ENCODE measurements at regions not wholly inside any gene's neighbourhood (a gene's known extent, or its start where the extent isn't known, plus 50 kb on each side); places are given as distances from the start of the nearest gene placed in this dataset.

DNA sequence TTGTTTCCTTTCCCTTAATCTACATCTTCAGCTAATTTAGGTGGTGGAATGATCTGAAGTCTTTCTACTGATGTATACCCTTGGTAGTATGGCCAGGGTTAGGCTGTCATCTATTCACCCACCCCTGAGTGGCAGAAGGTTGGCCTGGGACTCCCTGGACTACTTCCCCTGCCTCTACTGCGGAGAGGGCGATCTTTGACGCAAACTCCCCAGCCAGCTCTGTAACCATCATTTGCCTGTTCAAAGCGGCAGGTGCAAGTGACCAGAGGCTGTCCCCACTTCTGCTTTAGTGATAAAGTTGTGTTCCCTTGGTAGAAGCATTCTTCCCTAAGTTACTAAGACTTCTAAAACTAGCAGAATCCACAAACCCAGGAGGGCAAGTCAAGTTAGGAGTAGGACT is 70.8 kb upstream of the UNC5B start:
- DNase-seq (ENCODE audit: low read depth in 2 of 2), result no peak

- no peak for DNase-seq (ENCODE audit: low read depth in 2 of 2)
These were observed 69.2 kb upstream of the UNC5B start for GRCh38 chr10:71143170-71143569.

GRCh38 chr10:71143610-71144009 is 68.8 kb upstream of the UNC5B start:
- no peak for DNase-seq (ENCODE audit: low read depth in 2 of 2)

DNA sequence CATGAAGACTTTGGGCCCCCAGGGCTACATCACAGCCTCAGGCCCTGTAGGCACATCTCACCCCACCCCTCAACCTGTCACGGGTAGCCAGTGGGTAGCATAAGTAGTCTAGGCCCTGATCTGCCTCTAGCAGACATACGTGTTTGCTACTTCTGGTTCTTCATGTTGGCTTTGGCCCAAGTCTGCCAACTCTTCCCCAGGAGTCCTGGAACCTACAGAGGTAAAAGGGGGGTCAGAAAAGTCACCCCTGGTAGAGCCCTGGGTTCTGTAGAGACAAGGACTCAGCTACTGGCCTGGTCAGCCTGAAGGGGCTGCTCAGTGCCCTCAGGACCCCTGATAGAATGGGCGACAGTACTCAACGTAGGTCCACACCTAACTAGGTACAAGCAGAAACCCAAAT is 67.5 kb upstream of the UNC5B start:
- DNase-seq (ENCODE audit: low read depth in 2 of 2), result no peak

DNA sequence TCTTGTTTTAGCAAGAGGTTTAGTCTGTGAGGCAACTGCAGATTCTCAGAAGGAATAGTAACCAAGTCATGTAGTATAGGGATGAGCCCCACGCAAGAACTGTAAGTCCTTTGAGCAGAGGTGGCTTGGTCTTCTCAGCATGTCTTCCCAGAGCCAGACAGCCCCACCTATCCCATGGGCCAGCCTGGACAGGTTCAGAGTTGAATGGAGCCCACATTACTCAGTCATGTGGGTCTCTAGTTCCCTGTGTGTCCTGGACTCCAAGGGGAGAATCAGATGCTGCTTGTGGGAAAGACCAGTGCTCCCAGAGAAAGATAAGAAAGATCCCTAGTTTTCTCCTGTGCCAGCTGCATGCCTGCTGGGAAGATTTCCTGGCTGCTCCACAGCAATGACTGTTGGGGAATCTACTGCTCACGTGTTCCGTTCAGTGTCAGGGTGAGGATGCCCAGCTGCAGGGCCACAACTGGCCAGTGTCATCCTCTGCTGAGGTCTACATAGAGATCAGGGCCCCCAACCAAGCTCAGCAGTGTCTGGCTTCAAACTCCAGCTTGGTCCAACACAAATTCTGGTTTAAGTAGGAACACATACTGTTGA is 66.9 kb upstream of the UNC5B start:
- no peak for DNase-seq (ENCODE audit: low read depth in 2 of 2)

DNA sequence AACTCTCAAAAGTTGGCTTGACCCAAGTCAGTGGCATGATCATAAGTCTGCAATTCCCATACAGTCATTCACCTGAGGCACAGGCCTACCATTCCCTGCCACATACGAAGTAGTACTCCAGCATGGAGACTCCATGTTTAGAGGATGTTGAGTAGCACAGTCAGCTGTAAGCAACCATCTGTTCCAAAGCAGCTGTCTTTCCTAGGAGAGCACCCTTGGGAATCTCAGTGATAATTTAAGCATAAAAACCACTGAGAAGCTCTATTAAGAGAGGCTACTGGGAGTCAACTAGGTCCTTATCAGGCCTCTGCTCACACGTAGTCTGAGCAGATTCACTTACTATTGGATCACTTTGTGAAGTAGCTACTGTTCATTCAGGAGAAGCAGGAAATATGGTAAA is 61.6 kb upstream of the UNC5B start:
- DNase-seq (ENCODE audit: low read depth in 2 of 2), result no peak

GRCh38 chr10:71152043-71152442 is 60.3 kb upstream of the UNC5B start:
- DNase-seq (ENCODE audit: low read depth in 2 of 2), result no peak

DNA sequence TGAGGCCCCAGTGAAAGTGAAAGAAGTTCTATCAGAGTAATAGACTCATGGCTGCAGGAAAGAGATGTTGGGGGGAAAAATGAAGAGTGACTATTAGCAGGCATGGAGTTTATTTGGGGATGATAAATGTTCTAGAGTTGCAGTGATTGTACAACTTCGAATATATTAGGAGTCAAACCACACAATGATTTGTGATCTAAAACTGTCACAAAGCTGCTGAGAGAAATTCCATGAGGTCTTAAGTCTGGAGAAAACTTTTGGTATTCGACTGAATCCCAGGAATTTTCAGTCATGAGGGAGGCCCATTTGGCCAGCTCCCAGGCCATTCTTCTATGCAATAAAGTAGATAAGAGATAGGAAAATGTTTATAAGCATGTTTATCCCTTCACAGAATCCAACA is 55.9 kb upstream of the UNC5B start:
- no peak for DNase-seq (ENCODE audit: low read depth in 2 of 2)

DNA sequence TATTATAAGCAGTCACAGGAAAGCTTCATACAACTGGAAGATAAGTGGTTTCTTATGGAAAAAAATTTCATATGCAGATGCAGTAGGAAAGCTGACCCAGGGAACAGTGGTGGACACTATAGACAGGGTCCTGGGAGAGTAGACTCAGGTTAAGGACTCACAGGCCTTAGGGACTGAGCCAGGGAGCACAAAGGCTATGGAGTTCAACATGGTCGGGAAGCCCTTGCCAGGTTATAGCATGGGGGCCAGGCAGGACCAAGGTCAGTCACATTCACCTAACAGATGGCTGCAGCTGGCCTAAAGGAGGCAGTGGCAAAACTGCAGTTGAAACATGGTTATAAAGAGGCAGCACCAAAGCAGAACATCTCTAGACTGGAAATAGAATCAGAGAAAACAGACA is 54.9 kb upstream of the UNC5B start:
- DNase-seq (ENCODE audit: low read depth in 2 of 2), result no peak

DNA sequence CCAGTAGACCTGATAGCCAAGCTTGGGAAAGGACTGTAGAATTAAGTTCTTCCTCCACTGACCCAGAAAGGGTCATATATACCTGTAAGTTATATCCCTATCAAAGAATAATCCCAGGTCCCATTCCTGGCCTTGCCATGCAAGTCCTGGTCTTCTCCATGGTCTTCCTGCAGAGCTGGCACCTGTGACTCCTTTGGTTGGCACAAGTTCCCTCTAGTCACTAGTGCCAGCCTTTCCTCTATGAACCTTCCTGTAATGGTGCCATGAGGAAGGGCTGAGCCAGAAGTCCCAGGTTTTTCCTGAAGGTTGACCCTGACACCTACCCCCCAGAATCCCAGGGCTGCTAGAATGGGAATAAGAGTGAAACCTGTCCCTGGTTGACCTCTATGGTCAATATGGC is 54.1 kb upstream of the UNC5B start:
- no peak for DNase-seq (ENCODE audit: low read depth in 2 of 2)

DNA sequence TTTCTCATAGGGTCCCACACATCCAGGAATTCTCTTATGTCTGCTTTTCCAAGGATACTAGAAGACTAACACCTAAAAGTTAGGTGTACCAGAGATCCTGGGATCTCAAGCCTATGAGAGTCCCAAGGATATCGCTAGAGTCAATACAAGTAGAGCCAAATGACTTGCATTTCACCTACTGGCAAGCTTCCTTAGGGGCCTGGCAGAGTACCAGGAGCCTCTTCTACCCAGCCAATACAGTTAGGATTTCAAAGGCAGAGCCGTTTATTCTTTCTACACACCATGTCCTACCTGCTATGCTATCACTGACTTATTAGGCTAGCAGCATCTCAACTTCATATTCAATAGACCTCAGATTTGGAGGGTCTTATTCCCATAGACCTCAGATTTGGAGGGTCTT is 53.5 kb upstream of the UNC5B start:
- DNase-seq (ENCODE audit: low read depth in 2 of 2), result no peak

DNA sequence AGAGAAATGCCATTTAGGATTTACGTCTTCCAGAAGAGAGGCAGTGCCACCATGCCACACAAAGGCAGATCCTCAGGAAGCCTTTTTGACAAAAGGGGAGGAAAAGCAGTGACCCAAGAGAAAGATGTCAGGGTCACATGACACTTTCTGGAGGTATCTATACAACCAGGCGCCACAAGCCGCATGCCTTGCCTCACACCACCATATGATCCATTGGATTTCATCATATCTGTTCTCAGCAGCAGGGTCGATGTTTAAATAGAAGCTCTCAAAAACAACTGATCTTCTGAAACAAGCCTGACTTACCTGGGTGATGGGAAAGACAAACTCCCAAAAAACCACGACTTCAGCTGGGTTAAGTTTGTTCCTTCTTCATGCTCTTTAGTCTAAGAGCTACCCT is 52.5 kb upstream of the UNC5B start:
- no peak for DNase-seq (ENCODE audit: low read depth in 2 of 2)

DNA sequence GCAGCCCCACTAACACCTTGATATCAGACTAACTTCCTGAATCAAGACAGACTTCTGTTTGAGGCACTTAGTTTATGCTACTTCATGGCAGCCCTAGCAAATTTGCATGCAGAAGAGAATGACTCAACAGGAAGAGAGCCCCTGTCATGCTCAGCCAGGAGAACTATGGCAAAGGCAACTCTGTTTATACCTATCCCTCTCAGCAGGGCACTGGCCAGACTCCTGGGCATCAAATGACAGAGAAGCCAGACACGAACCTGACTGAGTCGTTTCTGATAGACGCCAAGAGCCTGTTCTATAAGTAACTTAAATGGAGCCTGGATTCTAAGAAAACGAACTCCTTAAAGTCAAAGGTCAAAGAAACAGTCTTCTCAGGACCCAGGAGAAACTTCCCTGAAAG is 50.9 kb upstream of the UNC5B start:
- peak; percentile 24 to 61 for DNase-seq (ENCODE audit: low read depth in 2 of 2)

All from lung microvascular endothelial cell (primary cell).